Fibroblast of villous mesenchyme (primary cell): ENCODE measurements at regions not wholly inside any gene's neighbourhood (a gene's known extent, or its start where the extent isn't known, plus 50 kb on each side); places are given as distances from the start of the nearest gene placed in this dataset.
"Not testable (repeated sequence)": the region's sequence is repeated elsewhere in the genome, so short reads cannot be mapped to it uniquely, and the experiment has no call there.

Source experiments
- DNase-seq: peaks from one replicate; pipeline ENCODE4 v3.0.0-alpha.2; 2010; ENCODE audit warnings: low read depth
- H3K4me3 ChIP-seq: 2 replicates; pipeline ENCODE4 v1.5.1; 2011; ENCODE audit warnings: low read depth, mild to moderate bottlenecking, low read length
- TF ChIP-seq, protein P1 (sequence below): IDR thresholded peaks from 2 replicates; pipeline ENCODE4 v1.5.1; 2012; ENCODE audit warnings: low read depth, mild to moderate bottlenecking, low read length; ENCODE audit not compliant: insufficient read depth

DNA sequence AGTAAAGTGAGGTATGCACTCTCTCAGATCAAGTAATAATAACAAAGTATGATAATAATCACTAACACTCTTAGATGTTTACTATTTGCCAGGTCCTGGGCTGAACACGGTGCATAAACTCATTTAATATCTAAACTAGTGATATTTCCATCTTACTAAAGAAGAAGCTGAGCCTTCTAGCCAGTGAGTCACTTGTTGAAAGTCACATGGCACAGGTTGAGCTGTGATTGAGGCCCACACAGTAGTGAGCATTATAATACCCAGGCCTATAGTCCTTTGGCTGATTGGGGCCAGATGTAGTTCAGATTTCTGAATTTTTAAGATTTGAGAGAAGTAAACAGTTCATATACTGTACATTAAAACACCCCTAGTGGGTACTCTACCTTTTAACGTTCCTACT, 93.2 kb upstream of the CCDC80 start:
- TF ChIP-seq, protein P1, sequence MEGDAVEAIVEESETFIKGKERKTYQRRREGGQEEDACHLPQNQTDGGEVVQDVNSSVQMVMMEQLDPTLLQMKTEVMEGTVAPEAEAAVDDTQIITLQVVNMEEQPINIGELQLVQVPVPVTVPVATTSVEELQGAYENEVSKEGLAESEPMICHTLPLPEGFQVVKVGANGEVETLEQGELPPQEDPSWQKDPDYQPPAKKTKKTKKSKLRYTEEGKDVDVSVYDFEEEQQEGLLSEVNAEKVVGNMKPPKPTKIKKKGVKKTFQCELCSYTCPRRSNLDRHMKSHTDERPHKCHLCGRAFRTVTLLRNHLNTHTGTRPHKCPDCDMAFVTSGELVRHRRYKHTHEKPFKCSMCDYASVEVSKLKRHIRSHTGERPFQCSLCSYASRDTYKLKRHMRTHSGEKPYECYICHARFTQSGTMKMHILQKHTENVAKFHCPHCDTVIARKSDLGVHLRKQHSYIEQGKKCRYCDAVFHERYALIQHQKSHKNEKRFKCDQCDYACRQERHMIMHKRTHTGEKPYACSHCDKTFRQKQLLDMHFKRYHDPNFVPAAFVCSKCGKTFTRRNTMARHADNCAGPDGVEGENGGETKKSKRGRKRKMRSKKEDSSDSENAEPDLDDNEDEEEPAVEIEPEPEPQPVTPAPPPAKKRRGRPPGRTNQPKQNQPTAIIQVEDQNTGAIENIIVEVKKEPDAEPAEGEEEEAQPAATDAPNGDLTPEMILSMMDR = no peak
- DNase-seq = no peak
- H3K4me3 ChIP-seq = no peak overlapping the region

DNA sequence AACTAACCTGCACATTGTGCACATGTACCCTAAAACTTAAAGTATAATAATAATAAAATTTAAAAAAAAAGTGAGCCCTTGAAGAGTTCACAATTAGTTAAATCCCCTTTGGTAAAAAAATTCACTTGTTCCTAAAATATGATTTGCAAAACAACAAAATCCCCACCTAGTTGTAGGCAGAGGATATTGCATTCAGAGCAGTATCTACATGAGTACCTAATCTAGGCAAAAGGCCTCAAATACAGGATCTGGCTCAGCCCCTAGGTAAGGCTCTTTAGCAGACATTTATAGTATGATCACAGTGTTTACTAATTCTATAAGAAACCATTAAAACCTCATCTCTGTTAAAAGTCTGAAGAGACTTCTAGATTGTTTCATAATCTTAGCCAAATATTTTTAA, 89.3 kb upstream of the CCDC80 start:
- H3K4me3 ChIP-seq = no peak overlapping the region
- TF ChIP-seq, protein P1 = peak; percentile 24
- no peak for DNase-seq

GRCh38 chr3:112721231-112721630, 80.3 kb upstream of the CCDC80 start:
- TF ChIP-seq, protein P1 = no peak
- DNase-seq = no peak
- H3K4me3 ChIP-seq = no peak overlapping the region

DNA sequence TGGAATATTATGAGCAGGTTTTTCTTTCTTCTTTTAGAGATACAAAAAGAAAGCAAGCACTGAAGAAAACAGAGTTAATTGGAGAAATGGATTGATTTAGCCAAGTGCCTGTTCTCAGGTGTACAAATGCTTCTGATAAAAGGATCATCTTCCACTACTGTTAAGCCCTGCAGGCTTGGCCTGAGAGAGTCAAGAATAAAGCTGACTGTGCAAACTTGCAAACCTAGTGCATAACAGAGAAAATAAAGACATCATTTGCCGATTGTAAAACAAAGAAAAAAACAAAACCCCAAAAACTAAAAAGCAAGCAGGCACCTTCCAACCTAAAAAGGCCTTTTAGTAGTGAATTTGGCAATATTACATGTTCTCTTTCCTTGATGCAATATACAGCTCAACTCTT, 78.0 kb upstream of the CCDC80 start:
- TF ChIP-seq, protein P1 = no peak
- H3K4me3 ChIP-seq = no peak overlapping the region
- DNase-seq = no peak

- TF ChIP-seq, protein P1 = no peak
- H3K4me3 ChIP-seq = no peak overlapping the region
- DNase-seq = no peak
These were observed 77.6 kb upstream of the CCDC80 start for GRCh38 chr3:112718516-112718915.

DNA sequence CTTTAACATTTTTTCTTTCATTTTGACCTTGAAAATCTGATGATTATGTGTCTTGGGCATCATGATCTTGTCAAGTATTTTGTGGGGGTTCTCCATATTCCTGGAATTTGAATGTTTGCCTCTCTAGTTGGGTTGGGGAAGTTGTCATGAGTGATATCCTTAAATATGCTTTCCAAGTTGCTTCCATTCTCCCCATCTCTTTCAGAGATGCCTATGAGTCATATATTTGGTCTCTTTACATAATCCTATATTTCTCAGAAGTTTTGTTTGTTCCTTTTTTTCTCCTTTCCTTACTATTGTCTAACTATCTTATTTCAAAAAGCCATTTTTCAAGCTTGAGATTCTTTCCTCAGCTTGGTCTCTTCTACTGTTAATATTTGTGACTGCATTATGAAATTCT, 69.0 kb upstream of the CCDC80 start:
- H3K4me3 ChIP-seq = no peak overlapping the region
- DNase-seq = no peak
- TF ChIP-seq, protein P1 = no peak

DNA sequence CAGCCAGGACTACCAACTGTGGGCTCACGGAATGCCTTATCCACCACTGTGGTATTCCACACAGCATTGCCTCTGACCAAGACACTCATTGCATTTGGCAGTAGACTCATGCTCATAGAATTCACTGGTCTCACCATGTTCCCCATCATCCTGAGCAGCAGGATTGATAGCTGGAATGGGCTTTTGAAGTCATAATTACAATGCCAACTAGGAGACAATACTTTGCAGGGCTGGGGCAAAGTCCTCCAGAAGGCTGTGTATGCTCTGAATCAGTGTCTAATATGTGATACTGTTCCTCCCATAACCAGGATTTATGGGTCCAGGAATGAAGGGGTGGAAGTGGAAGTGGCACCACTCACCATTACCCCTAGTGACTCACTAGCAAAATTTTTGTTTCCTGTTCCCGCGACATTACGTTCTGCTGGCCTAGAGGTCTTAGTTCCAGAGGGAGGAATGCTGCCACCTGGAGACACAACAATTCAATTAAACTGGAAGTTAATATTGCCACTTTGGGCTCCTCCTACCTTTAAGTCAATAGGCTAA, 58.6 kb upstream of the CCDC80 start:
- H3K4me3 ChIP-seq = no peak overlapping the region
- TF ChIP-seq, protein P1 = no peak
- no peak for DNase-seq

- not testable (repeated sequence) for DNase-seq, H3K4me3 ChIP-seq
These were observed 57.5 kb upstream of the CCDC80 start for GRCh38 chr3:112698442-112698841.

DNA sequence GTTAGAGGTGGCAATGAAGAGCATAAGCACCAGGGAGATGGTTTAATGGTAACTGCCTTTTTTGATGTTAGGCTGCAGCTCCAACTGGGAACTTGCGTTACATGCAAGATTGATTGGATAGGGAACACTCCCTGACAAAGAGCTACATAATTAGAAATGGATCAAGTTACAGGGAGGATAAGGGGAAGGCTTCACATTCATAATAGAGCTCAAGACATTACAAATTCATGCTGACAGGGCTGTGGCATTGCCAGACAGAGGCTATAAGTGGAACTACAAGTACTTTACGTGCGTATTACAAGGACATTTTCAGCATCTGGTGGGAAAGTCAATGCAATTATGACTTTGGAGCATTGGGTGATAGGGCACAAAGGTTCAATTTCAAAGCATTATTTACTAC, 55.3 kb upstream of the CCDC80 start:
- H3K4me3 ChIP-seq, DNase-seq: not testable (repeated sequence)
